ENCODE measurements at regions not wholly inside any gene's neighbourhood (a gene's known extent, or its start where the extent isn't known, plus 50 kb on each side); places are given as distances from the start of the nearest gene placed in this dataset.

GRCh38 chr6:7003041-7003440, 104.7 kb upstream of the RREB1 start:
- TF ChIP-seq CTCF (IDR thresholded peaks at IDR 0.05) (no peak), ELF1 (IDR thresholded peaks at IDR 0.05) (no peak), EZH2phosphoT487 (IDR thresholded peaks at IDR 0.05; ENCODE audit: borderline replicate concordance, low read depth) (no peak), PBX3 (IDR thresholded peaks at IDR 0.05) (no peak), NRF1 (IDR thresholded peaks at IDR 0.05; ENCODE audit: low read depth, low read length) (no peak), RCOR1 (IDR thresholded peaks at IDR 0.05; ENCODE audit: low read length) (no peak), POLR2AphosphoS5 (IDR thresholded peaks at IDR 0.05; ENCODE audit: low read depth, low read length) (no peak), MAX (IDR thresholded peaks at IDR 0.05; ENCODE audit: low read depth) (no peak), YY1 (IDR thresholded peaks at IDR 0.05; ENCODE audit: low read depth) (no peak)

All from SK-N-SH (cell line).